ENCODE measurements at regions not wholly inside any gene's neighbourhood (a gene's known extent, or its start where the extent isn't known, plus 50 kb on each side); places are given as distances from the start of the nearest gene placed in this dataset.
"Not testable (repeated sequence)": the region's sequence is repeated elsewhere in the genome, so short reads cannot be mapped to it uniquely, and the experiment has no call there.

DNA sequence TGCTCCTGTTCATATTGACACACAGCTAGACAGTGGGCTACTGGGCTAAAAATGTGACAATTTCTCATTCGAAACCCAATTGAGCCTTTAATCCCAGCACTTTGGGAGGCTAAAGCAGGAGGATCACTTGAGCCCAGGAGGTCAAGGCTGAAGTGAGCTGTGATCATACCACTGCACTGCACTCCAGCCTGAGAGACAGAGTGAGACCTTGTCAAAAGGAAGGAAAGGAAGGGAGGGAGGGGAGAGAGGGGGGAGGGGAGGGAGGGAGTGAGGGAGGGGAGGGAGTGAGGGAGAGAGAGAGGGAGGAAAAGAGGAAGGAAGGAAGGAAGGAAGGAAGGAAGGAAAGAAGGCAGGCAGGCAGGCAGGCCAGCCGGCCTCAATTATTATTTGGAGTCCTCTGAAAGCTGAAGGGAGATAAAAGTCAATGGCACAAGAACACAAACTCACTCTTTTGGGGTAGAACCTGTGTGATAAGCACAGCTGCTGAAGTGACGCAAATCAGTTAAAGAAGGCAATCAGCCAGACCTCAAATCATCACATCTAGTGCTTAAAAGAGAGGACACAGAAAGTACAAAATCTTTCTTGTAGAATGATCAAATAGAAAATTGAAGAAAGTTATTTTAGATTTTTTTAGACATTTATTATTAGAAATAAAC lies 98.1 kb downstream of the CCDC71L start:
- no peak for DNase-seq (ENCODE audit: low read depth)

GRCh38 chr7:106561666-106562411 lies 99.1 kb downstream of the CCDC71L start:
- no peak for DNase-seq (ENCODE audit: low read depth)

DNA sequence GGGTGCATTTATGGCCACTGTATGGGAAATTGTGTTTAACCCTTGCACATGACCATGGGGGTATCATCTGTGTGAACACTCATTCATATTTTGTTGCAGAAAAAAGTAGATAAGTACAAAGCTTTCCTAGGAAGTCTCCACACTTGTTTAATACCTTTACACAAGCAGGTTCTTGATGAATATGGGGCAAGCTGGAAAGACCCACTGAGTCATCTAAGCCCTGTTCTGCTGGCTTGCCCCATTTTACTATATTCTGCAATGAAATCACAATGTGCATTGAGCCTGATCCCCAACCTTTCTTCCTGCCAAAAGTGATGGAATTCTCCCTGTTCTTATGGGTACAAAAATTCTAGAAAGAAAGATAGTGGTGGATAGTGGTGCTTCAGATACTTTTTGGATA lies 99.8 kb downstream of the CCDC71L start:
- no peak for DNase-seq (ENCODE audit: low read depth)

- DNase-seq (ENCODE audit: low read depth): no peak
Measured at GRCh38 chr7:106560482-106560881, 100.5 kb downstream of the CCDC71L start.

DNA sequence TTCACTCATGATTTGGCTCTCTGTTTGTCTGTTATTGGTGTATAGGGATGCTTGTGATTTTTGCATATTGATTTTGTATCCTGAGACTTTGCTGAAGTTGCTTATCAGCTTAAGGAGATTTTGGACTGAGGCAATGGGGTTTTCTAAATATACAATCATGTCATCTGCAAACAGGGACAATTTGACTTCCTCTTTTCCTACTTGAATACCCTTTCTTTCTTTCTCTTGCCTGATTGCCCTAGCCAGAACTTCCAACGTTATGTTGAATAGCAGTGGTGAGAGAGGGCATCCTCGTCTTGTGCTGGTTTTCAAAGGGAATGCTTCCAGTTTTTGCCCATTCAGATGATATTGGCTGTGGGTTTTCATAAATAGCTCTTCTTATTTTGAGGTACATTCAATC lies 104.7 kb downstream of the CCDC71L start:
- not testable (repeated sequence) for DNase-seq (ENCODE audit: low read depth)

GRCh38 chr7:106554623-106555022 lies 106.3 kb downstream of the CCDC71L start:
- DNase-seq (ENCODE audit: low read depth): not testable (repeated sequence)

DNA sequence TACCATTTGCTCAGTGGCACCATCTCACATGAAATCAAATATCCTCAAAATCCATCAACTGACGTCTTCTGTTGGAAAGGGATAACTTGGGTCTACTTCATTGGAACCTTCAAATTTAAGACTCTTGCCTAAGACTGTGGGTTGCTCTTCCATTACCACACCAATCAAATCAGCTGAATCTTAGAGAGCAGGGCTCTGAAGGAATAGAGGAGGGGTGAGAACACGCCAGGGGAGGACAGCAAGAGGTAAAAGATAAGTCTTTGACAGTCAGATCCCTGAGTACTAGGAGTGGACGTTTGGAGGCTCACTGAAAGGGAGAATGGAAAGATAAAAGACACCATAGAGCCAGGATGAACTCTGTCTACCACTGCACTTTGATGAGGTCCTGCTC lies 107.5 kb downstream of the CCDC71L start:
- DNase-seq (ENCODE audit: low read depth): no peak

GRCh38 chr7:106552645-106553445 lies 108.1 kb downstream of the CCDC71L start:
- no peak for DNase-seq (ENCODE audit: low read depth)

GRCh38 chr7:106551936-106552335 lies 109.0 kb downstream of the CCDC71L start:
- DNase-seq (ENCODE audit: low read depth): no peak

DNA sequence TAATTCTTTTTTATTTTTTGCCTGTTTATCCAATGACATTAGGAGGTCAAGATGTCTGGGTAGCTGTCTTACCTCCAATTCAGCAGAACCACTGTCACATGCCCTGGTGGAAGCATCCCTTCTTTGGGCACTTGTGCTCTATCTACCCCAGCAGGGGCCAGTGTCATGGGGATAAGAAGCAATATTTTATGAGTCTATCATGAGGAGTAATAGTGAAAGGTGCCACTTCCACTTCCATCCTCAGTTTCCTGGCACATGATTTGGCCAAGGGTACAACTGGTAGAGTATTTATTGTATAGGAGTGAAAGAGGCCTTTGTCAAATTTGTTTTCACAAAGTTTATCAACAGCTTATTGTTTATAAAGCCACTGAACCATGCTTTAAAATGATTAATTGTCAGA lies 112.5 kb downstream of the CCDC71L start:
- DNase-seq (ENCODE audit: low read depth): no peak

- no peak for DNase-seq (ENCODE audit: low read depth)
Measured at GRCh38 chr7:106545275-106545674, 115.7 kb downstream of the CCDC71L start.

GRCh38 chr7:106543221-106543757 lies 117.7 kb downstream of the CCDC71L start:
- DNase-seq (ENCODE audit: low read depth): no peak

DNA sequence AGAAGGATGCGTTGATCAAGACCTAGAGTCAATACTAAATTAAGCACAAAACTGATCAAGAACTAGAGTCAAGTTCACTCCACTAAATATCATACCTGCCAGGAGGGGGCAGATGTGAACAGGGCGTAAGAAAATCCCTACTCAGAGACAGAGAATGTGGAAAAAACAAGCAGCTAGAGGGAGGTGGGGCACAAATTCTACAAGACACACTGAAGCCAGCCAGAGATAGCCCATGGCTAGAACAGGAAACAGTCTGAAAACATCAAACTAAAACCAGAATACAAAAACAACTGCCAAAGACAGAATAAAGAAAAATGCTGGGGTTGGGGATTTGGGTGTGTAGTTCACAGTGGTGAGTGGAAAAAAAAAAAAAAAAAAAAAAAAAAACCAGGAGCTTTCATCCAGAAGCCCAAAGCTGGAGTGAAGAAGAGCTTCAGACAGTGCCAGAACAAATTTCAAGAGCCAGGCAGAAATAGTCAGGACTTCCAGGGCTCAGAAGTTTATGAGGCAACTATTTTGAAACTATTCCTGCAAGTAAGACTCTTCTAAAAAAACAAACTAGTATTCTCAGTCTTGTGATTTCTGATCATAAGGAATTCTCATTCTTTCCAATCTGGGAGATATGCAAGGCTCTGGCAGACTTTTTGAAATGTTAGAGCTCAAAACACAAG lies 118.3 kb downstream of the CCDC71L start:
- peak; percentile 38 for DNase-seq (ENCODE audit: low read depth)

- no peak for DNase-seq (ENCODE audit: low read depth)
Measured at GRCh38 chr7:106538638-106539037, 122.3 kb downstream of the CCDC71L start.

DNA sequence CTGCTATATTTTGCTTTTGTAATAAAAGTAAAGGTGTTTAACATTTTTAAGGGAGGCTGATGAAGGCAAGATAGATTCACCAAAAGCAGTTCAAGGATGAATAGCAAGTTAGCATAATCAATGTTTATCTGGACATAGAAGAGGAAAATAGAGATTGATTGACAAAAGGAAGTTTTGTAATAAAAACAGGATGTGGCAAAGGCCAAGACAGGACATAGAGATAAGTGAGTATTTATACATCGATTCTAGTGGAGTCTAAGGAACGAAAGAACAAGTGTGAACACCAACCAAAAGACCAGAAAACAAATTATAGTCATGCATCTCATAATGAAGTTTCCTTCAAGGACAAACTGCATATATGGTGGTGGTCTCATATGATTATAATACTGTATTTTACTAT lies 123.8 kb downstream of the CCDC71L start:
- DNase-seq (ENCODE audit: low read depth): no peak

GRCh38 chr7:106536079-106536478 lies 124.9 kb downstream of the CCDC71L start:
- no peak for DNase-seq (ENCODE audit: low read depth)

DNA sequence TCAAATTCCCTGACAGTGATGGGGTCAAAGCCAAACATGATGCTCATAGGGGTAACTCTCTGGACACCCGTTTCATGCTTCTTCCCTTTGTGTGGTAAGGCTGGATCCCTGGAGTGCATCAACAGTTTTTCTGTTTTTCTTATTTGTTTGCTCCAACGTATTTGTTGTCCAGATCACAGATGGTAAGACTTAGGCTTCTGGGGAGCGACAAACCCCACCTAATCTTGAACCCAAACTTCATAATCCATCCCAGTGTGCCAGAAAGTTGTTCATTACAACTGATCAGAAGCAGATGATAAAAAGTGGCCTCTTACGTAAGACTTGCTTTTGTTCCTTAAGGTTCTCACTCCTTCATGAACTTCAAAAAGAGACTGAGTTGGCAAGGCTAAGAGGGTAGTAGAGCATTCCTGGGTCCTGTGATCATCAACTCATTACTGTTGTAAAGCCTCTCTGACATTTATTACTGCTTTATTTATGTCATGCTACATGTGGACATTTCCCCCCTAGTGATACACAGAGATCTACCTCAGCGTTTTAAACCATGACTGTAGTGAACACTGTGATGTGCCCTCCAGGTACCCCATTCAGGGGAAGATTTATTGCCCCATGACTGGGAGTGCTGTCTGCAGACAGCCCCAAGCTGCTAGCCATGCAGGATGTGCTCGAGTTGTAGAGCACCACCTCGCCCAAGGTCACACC lies 125.6 kb downstream of the CCDC71L start:
- DNase-seq (ENCODE audit: low read depth): no peak

DNA sequence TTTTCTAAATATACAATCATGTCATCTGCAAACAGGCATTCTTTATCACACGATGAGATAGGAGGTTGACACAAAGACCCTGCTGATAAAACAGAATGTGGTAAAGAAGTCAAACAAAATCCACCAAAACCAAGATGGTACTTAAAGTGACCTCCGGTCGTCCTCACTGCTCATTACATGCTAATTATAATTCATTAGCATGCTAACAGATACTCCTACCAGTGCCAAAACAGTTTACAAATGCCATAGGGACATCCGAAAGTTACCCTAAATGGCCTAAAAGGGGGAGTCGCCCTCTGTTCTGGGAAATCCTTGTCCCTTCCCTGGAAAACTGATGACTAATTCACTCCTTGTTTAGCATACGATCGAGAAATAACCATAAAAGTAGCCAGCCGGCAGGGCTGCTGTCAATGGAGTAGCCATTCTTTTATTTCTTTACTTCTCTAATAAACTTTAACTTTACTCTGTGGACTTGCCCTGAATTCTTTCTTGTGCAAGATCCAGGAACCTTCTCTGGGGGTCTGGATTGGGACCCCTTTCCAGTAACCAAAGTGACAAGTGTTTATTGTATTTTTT lies 126.6 kb downstream of the CCDC71L start:
- no peak for DNase-seq (ENCODE audit: low read depth)

GRCh38 chr7:106530183-106530582 lies 130.8 kb downstream of the CCDC71L start:
- DNase-seq (ENCODE audit: low read depth): not testable (repeated sequence)

DNA sequence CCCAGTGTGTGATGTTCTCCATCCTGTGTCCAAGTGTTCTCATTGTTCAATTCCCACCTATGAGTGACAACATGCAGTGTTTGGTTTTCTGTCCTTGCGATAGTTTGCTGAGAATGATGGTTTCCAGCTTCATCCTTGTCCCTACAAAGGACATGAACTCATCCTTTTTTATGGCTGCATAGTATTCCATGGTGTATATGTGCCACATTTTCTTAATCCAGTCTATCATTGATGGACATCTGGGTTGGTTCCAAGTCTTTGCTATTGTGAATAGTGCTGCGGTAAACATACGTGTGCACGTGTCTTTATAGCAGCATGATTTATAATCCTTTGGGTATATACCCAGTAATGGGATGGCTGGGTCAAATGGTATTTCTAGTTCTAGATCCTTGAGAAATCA lies 134.3 kb downstream of the CCDC71L start:
- DNase-seq (ENCODE audit: low read depth): not testable (repeated sequence)

DNA sequence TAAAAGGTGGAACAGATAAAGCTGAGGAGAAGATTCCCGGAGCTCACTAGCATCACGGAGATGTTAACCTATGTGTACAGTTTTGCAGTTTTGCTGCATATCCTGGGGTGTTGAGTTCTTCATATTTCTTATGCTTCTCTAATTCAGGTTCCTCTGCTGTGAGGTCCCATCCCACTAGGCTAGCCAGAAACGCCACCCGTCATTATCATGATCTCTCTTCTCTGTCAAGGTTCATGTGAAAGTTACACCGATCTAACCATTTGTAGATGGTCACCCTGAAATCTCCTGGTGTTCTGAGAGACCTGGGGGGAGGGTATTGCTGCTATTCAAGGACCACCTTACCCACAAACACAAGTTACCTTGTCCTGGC lies 136.3 kb downstream of the CCDC71L start:
- no peak for DNase-seq (ENCODE audit: low read depth)

Measured in HS-5 (cell line).